Esophagus muscularis mucosa (tissue), 4 donors: ENCODE measurements at regions not wholly inside any gene's neighbourhood (a gene's known extent, or its start where the extent isn't known, plus 50 kb on each side); places are given as distances from the start of the nearest gene placed in this dataset.

Source experiments
- EP300 ChIP-seq: sonication (generic); formaldehyde crosslinking; IDR thresholded peaks from one replicate; pipeline ENCODE4 v1.6.1; 2017; ENCODE audit warnings: antibody characterized with exemption
- POLR2A ChIP-seq: fragments of 450-650 bp; IDR thresholded peaks from one replicate; pipeline ENCODE4 v1.6.1; 2017; ENCODE audit warnings: antibody characterized with exemption, moderate library complexity, mild to moderate bottlenecking, low read depth
- POLR2AphosphoS5 ChIP-seq, 2 donors: sonication (generic); formaldehyde crosslinking; IDR thresholded peaks; one replicate each; pipeline ENCODE4 v1.6.1; 2017; ENCODE audit warnings: antibody characterized with exemption in 2 of 2
- TF ChIP-seq, protein P1 (sequence below), 3 experiments: fragments of 200-600 bp in 2 of 3; fragments of 450-650 bp in 1 of 3; sonication (generic) in 2 of 3; IDR thresholded peaks; one replicate each; pipeline ENCODE4 v1.5.1; 2017 to 2019; ENCODE audit warnings: antibody characterized with exemption in 3 of 3, mild to moderate bottlenecking in 2 of 3, moderate library complexity in 1 of 3

GRCh38 chr2:123870206-123870880, 154.7 kb upstream of the CNTNAP5 start:
- TF ChIP-seq, protein P1, sequence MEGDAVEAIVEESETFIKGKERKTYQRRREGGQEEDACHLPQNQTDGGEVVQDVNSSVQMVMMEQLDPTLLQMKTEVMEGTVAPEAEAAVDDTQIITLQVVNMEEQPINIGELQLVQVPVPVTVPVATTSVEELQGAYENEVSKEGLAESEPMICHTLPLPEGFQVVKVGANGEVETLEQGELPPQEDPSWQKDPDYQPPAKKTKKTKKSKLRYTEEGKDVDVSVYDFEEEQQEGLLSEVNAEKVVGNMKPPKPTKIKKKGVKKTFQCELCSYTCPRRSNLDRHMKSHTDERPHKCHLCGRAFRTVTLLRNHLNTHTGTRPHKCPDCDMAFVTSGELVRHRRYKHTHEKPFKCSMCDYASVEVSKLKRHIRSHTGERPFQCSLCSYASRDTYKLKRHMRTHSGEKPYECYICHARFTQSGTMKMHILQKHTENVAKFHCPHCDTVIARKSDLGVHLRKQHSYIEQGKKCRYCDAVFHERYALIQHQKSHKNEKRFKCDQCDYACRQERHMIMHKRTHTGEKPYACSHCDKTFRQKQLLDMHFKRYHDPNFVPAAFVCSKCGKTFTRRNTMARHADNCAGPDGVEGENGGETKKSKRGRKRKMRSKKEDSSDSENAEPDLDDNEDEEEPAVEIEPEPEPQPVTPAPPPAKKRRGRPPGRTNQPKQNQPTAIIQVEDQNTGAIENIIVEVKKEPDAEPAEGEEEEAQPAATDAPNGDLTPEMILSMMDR (IDR thresholded peaks at IDR 0.05): no peak
- TF ChIP-seq POLR2A (no peak), POLR2AphosphoS5 (IDR thresholded peaks at IDR 0.05) (no peak), EP300 (no peak)
